Loucy (cell line): ENCODE measurements at regions not wholly inside any gene's neighbourhood (a gene's known extent, or its start where the extent isn't known, plus 50 kb on each side); places are given as distances from the start of the nearest gene placed in this dataset.

ENCODE experiments used
- EZH2phosphoT487 ChIP-seq: fragments of 200-600 bp; IDR thresholded peaks from 2 replicates; pipeline ENCODE4 v1.6.1; 2018; ENCODE audit warnings: antibody characterized with exemption, mild to moderate bottlenecking, moderate library complexity, borderline replicate concordance
- TF ChIP-seq, protein P1 (sequence below): fragments of 200-600 bp; sonication (generic); conservative IDR thresholded peaks from 2 replicates; pipeline ENCODE4 v1.5.1; 2014; ENCODE audit warnings: mild to moderate bottlenecking, antibody characterized with exemption, low read length

GRCh38 chr2:200121931-200122330 is 166.5 kb downstream of the MAIP1 start:
- TF ChIP-seq EZH2phosphoT487 = no peak
- TF ChIP-seq, protein P1, sequence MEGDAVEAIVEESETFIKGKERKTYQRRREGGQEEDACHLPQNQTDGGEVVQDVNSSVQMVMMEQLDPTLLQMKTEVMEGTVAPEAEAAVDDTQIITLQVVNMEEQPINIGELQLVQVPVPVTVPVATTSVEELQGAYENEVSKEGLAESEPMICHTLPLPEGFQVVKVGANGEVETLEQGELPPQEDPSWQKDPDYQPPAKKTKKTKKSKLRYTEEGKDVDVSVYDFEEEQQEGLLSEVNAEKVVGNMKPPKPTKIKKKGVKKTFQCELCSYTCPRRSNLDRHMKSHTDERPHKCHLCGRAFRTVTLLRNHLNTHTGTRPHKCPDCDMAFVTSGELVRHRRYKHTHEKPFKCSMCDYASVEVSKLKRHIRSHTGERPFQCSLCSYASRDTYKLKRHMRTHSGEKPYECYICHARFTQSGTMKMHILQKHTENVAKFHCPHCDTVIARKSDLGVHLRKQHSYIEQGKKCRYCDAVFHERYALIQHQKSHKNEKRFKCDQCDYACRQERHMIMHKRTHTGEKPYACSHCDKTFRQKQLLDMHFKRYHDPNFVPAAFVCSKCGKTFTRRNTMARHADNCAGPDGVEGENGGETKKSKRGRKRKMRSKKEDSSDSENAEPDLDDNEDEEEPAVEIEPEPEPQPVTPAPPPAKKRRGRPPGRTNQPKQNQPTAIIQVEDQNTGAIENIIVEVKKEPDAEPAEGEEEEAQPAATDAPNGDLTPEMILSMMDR = no peak
